HCT116 (cell line): ENCODE measurements at regions not wholly inside any gene's neighbourhood (a gene's known extent, or its start where the extent isn't known, plus 50 kb on each side); places are given as distances from the start of the nearest gene placed in this dataset.

Experiments
- ATAC-seq: fragments of 200-7000 bp; cut with Tn5 transposase; 2 replicates; pipeline ENCODE4 v1.9.1; 2020; ENCODE audit warnings: mild to moderate bottlenecking, moderate library complexity
- BruUV-seq: library from RNA; stranded (reverse); fragments of 400-500 nt; replicated peaks from 2 replicates; lab custom pipeline; 2021; lab: Mats Ljungman, UMichigan
- CTCF ChIA-PET: fragments of 300-600 bp; sonication (Branson Sonifier 250); formaldehyde crosslinking; loops from one replicate; lab custom pipeline; 2021; ENCODE audit warnings: antibody characterized with exemption; lab: Charles Lee
- POLR2A ChIA-PET: fragments of 300-600, 350-600 bp; sonication (Branson Sonifier 250); formaldehyde crosslinking; loops from one replicate; lab custom pipeline; 2021; ENCODE audit warnings: antibody characterized with exemption; lab: Charles Lee
- RAD21 ChIA-PET, 2 experiments: fragments of 300-600 bp; sonication (Branson Sonifier 250); formaldehyde crosslinking; loops; one replicate each; lab custom pipeline; 2023; ENCODE audit warnings: low total read pairs in 2 of 2; ENCODE audit not compliant: uncharacterized antibody in 2 of 2, unreplicated experiment in 2 of 2, low non-redundant PET in 1 of 2; lab: Charles Lee
- DNase-seq: peaks from one replicate; pipeline ENCODE4 v3.0.0-alpha.2; 2010; ENCODE audit warnings: low read depth, low spot score
- H2AFZ ChIP-seq: fragments of 200-600 bp; shearing (Covaris generic), sonication (generic); 2 replicates; pipeline ENCODE4 v1.6.1; 2017; ENCODE audit warnings: low read depth, mixed run types, mixed read lengths, antibody characterized with exemption, low read length; ENCODE audit not compliant: poor library complexity, severe bottlenecking
- H3K27ac ChIP-seq: 2 replicates; pipeline ENCODE4 v1.5.1; 2012; ENCODE audit warnings: low read depth, low read length
- H3K27me3 ChIP-seq: fragments of 200-600 bp; sonication (generic); 2 replicates; pipeline ENCODE4 v1.6.1; 2016; ENCODE audit warnings: mixed run types, low read length, mixed read lengths; ENCODE audit not compliant: insufficient read depth
- H3K36me3 ChIP-seq, 2 experiments: fragments of 200-500 bp in 1 of 2; fragments of 200-600 bp in 1 of 2; sonication (Bioruptor generic) in 1 of 2; sonication (generic) in 1 of 2; 2 replicates each; pipeline versions ENCODE4 v1.5.1 to v1.6.1; 2014 to 2016; ENCODE audit warnings: low read length in 2 of 2, inconsistent platforms in 1 of 2, mixed read lengths in 1 of 2, mixed run types in 1 of 2; ENCODE audit not compliant: insufficient read depth in 2 of 2, control insufficient read depth in 1 of 2
- H3K4me1 ChIP-seq, 2 experiments: fragments of 200-600 bp in 1 of 2; sonication (generic) in 1 of 2; 2 replicates each; pipeline versions ENCODE4 v1.5.1 to v1.6.1; 2012 to 2017; ENCODE audit warnings: low read length in 2 of 2, inconsistent platforms in 1 of 2, mild to moderate bottlenecking in 1 of 2, mixed read lengths in 1 of 2, mixed run types in 1 of 2, moderate library complexity in 1 of 2; ENCODE audit not compliant: insufficient read depth in 2 of 2, control insufficient read depth in 1 of 2
- H3K4me2 ChIP-seq: fragments of 200-600 bp; sonication (generic); 2 replicates; pipeline ENCODE4 v1.6.1; 2017; ENCODE audit warnings: mixed run types, low read length, mixed read lengths
- H3K4me3 ChIP-seq, 2 experiments: fragments of 200-600 bp in 1 of 2; sonication (generic) in 1 of 2; replicated peaks in 1 of 2; 2 replicates each; pipeline ENCODE4 v1.5.1; 2011 to 2016; ENCODE audit warnings: low read length in 2 of 2, control low read depth in 1 of 2, low read depth in 1 of 2, mild to moderate bottlenecking in 1 of 2, mixed read lengths in 1 of 2, mixed run types in 1 of 2
- H3K79me2 ChIP-seq: fragments of 200-600 bp; sonication (generic); 2 replicates; pipeline ENCODE4 v1.6.1; 2017; ENCODE audit warnings: mild to moderate bottlenecking, mixed run types, low read length, moderate library complexity, mixed read lengths; ENCODE audit not compliant: insufficient read depth
- H3K9ac ChIP-seq: fragments of 200-600 bp; sonication (generic); 2 replicates; pipeline ENCODE4 v1.6.1; 2016; ENCODE audit warnings: low read length, mixed read lengths
- H3K9me2 ChIP-seq: fragments of 200-600 bp; sonication (generic), shearing (Covaris generic); 2 replicates; pipeline ENCODE4 v1.6.1; 2017; ENCODE audit warnings: mixed run types, mild to moderate bottlenecking, moderate library complexity; ENCODE audit not compliant: insufficient read depth
- H3K9me3 ChIP-seq, 2 experiments: fragments of 200-500 bp in 1 of 2; fragments of 200-600 bp in 1 of 2; sonication (Bioruptor generic) in 1 of 2; sonication (generic) in 1 of 2; 2 replicates each; pipeline ENCODE4 v1.6.1; 2014 to 2017; ENCODE audit warnings: low read length in 2 of 2, mixed read lengths in 2 of 2, inconsistent platforms in 1 of 2, low read depth in 1 of 2, mild to moderate bottlenecking in 1 of 2, mixed run types in 1 of 2, moderate library complexity in 1 of 2; ENCODE audit not compliant: control insufficient read depth in 1 of 2, insufficient read depth in 1 of 2
- H4K20me1 ChIP-seq: fragments of 200-600 bp; sonication (generic), shearing (Covaris generic); 2 replicates; pipeline ENCODE4 v1.6.1; 2017; ENCODE audit warnings: mixed run types, mild to moderate bottlenecking, moderate library complexity; ENCODE audit not compliant: insufficient read depth
- CTCF ChIP-seq, 3 experiments: fragments of 200-600 bp in 1 of 3; sonication (generic) in 1 of 3; IDR thresholded peaks in 2 of 3; conservative IDR thresholded peaks in 1 of 3; 2 replicates each; pipeline ENCODE4 v1.5.1; 2012 to 2017; ENCODE audit warnings: low read depth in 2 of 3, low read length in 2 of 3, antibody characterized with exemption in 1 of 3, borderline replicate concordance in 1 of 3, control low read depth in 1 of 3, mild to moderate bottlenecking in 1 of 3, mixed read lengths in 1 of 3, mixed run types in 1 of 3, moderate library complexity in 1 of 3; ENCODE audit not compliant: insufficient read depth in 1 of 3
- ELF1 ChIP-seq: IDR thresholded peaks from 2 replicates; pipeline ENCODE4 v1.6.1; 2012; ENCODE audit warnings: low read depth, borderline replicate concordance
- EZH2phosphoT487 ChIP-seq: fragments of 200-600 bp; IDR thresholded peaks from 2 replicates; pipeline ENCODE4 v1.6.1; 2018; ENCODE audit warnings: antibody characterized with exemption, borderline replicate concordance
- FOSL1 ChIP-seq: IDR thresholded peaks from 2 replicates; pipeline ENCODE4 v1.6.1; 2012; ENCODE audit warnings: low read depth
- MAX ChIP-seq: IDR thresholded peaks from 2 replicates; pipeline ENCODE4 v1.6.1; 2012
- POLR2AphosphoS5 ChIP-seq: IDR thresholded peaks from 2 replicates; pipeline ENCODE4 v1.6.1; 2011; ENCODE audit warnings: mild to moderate bottlenecking, low read depth, low read length, moderate library complexity
- RAD21 ChIP-seq: IDR thresholded peaks from 2 replicates; pipeline ENCODE4 v1.6.1; 2012; ENCODE audit warnings: low read depth, mild to moderate bottlenecking
- REST ChIP-seq: IDR thresholded peaks from 2 replicates; pipeline ENCODE4 v1.6.1; 2012; ENCODE audit warnings: low read depth
- SIN3A ChIP-seq: IDR thresholded peaks from 2 replicates; pipeline ENCODE4 v1.6.1; 2012; ENCODE audit warnings: low read depth
- SP1 ChIP-seq: IDR thresholded peaks from 2 replicates; pipeline ENCODE4 v1.6.1; 2012; ENCODE audit warnings: low read depth
- SRF ChIP-seq: IDR thresholded peaks from 2 replicates; pipeline ENCODE4 v1.6.1; 2012; ENCODE audit warnings: low read depth
- TCF7L2 ChIP-seq: IDR thresholded peaks from 2 replicates; pipeline ENCODE4 v1.7.0; 2011; ENCODE audit warnings: borderline replicate concordance, inconsistent platforms; ENCODE audit not compliant: insufficient read depth, insufficient read length; ENCODE audit errors: extremely low read depth
- YY1 ChIP-seq: IDR thresholded peaks from 2 replicates; pipeline ENCODE4 v1.6.1; 2011; ENCODE audit warnings: low read length, low read depth, moderate library complexity, mild to moderate bottlenecking; ENCODE audit not compliant: insufficient replicate concordance; ENCODE audit errors: extremely low read depth
- ZBTB33 ChIP-seq: IDR thresholded peaks from 2 replicates; pipeline ENCODE4 v1.6.1; 2011; ENCODE audit warnings: mild to moderate bottlenecking, low read length, moderate library complexity; ENCODE audit not compliant: insufficient replicate concordance; ENCODE audit errors: extremely low read depth
- ZFX ChIP-seq: fragments of 450-650 bp; IDR thresholded peaks from 2 replicates; pipeline ENCODE4 v1.6.1; 2017
- intact Hi-C: fragments of 100-400 bp; cut with micrococcal nuclease; formaldehyde crosslinking; loops from 2 replicates; pipeline ENCODE4 v1.10.0; 2022

GRCh38 chr15:38849046-38849445 is 284.4 kb upstream of the RASGRP1 start:
- CTCF ChIA-PET, result no interaction called here
- ATAC-seq, result no peak
- POLR2A ChIA-PET, result no interaction called here

More at GRCh38 chr15:38849046-38849445, 284.4 kb upstream of the RASGRP1 start:
- H3K27ac ChIP-seq, result no peak overlapping the region
- no peak overlapping the region for H3K9ac ChIP-seq
- H2AFZ ChIP-seq, result no peak overlapping the region
- RAD21 ChIA-PET, result interaction anchor here in 1 of 2 experiments (0.6 kb wide), 2 partner anchors 28 to 85 kb away, joined by 3 to 5 read pairs; no protein-coding TSS in a partner anchor
- H3K36me3 ChIP-seq, result no peaks in the 10 kb centered on the region
- no peaks in the 10 kb centered on the region for H3K9me3 ChIP-seq
- no peak for TF ChIP-seq CTCF (IDR thresholded peaks at IDR 0.05 in 2 of 3, conservative IDR thresholded peaks at IDR 0.05 in 1 of 3; ENCODE audit: borderline replicate concordance in 1 of 3, insufficient read depth in 1 of 3, low read depth in 2 of 3, low read length in 2 of 3)
- no peak for TF ChIP-seq TCF7L2
- TF ChIP-seq SP1, result no peak
- no peak for TF ChIP-seq YY1
- no peak for TF ChIP-seq SIN3A
- TF ChIP-seq EZH2phosphoT487, result no peak
- TF ChIP-seq RAD21, result no peak
- TF ChIP-seq SRF, result no peak
- no peak for TF ChIP-seq MAX
- no peak for TF ChIP-seq FOSL1
- no peak for TF ChIP-seq ZBTB33
- TF ChIP-seq POLR2AphosphoS5, result no peak
- TF ChIP-seq REST, result no peak
- TF ChIP-seq ZFX, result no peak
- TF ChIP-seq ELF1, result no peak
- H3K79me2 ChIP-seq, result no peaks in the 10 kb centered on the region
- no peak overlapping the region for H3K4me2 ChIP-seq
- no peaks in the 10 kb centered on the region for H4K20me1 ChIP-seq
- H3K9me2 ChIP-seq, result no peaks in the 10 kb centered on the region
- no TSS peak for BruUV-seq
- no peaks in the 10 kb centered on the region; the same call in 1 of the 2 replicates for H3K27me3 ChIP-seq
- intact Hi-C loops, result no loop called here
- H3K4me1 ChIP-seq, result no peaks in the 10 kb centered on the region
- H3K4me3 ChIP-seq, result no peak overlapping the region
- no peak for DNase-seq
